Dedifferentiated amniotic fluid mesenchymal stem cell (primary cell): ENCODE measurements at regions not wholly inside any gene's neighbourhood (a gene's known extent, or its start where the extent isn't known, plus 50 kb on each side); places are given as distances from the start of the nearest gene placed in this dataset.
"Not testable (repeated sequence)": the region's sequence is repeated elsewhere in the genome, so short reads cannot be mapped to it uniquely, and the experiment has no call there.

ENCODE experiments used
- DNase-seq: peaks from one replicate; pipeline ENCODE4 v3.0.0-alpha.2; 2016; ENCODE audit errors: extremely low spot score

GRCh38 chr21:9784201-9784600 lies 737.2 kb upstream of the TPTE start:
- DNase-seq: not testable (repeated sequence)

GRCh38 chr21:9786092-9786491 lies 735.3 kb upstream of the TPTE start:
- DNase-seq: not testable (repeated sequence)

GRCh38 chr21:9788281-9788680 lies 733.1 kb upstream of the TPTE start:
- not testable (repeated sequence) for DNase-seq

- peak; percentile 13 for DNase-seq
These were observed 731.0 kb upstream of the TPTE start for GRCh38 chr21:9790354-9790753.

- DNase-seq: not testable (repeated sequence)
These were observed 729.9 kb upstream of the TPTE start for GRCh38 chr21:9791453-9791852.

- DNase-seq: peak; percentile 14
These were observed 726.1 kb upstream of the TPTE start for GRCh38 chr21:9795291-9795690.

GRCh38 chr21:9796293-9796692 lies 725.1 kb upstream of the TPTE start:
- peak; percentile 14 for DNase-seq

GRCh38 chr21:9807675-9808074 lies 713.7 kb upstream of the TPTE start:
- DNase-seq: not testable (repeated sequence)

GRCh38 chr21:9811223-9812004 lies 710.0 kb upstream of the TPTE start:
- DNase-seq: not testable (repeated sequence)

- not testable (repeated sequence) for DNase-seq
These were observed 708.9 kb upstream of the TPTE start for GRCh38 chr21:9812507-9812906.

GRCh38 chr21:9813894-9814814 lies 707.2 kb upstream of the TPTE start:
- DNase-seq: not testable (repeated sequence)

GRCh38 chr21:9815181-9815789 lies 706.1 kb upstream of the TPTE start:
- not testable (repeated sequence) for DNase-seq

GRCh38 chr21:9816734-9817334 lies 704.5 kb upstream of the TPTE start:
- DNase-seq: not testable (repeated sequence)

GRCh38 chr21:9817841-9818441 lies 703.4 kb upstream of the TPTE start:
- not testable (repeated sequence) for DNase-seq

GRCh38 chr21:9819549-9820192 lies 701.7 kb upstream of the TPTE start:
- DNase-seq: not testable (repeated sequence)

- not testable (repeated sequence) for DNase-seq
These were observed 700.8 kb upstream of the TPTE start for GRCh38 chr21:9820579-9820978.

- not testable (repeated sequence) for DNase-seq
These were observed 699.9 kb upstream of the TPTE start for GRCh38 chr21:9821472-9821871.

- not testable (repeated sequence) for DNase-seq
These were observed 699.1 kb upstream of the TPTE start for GRCh38 chr21:9822093-9822820.

GRCh38 chr21:9823197-9824157 lies 697.9 kb upstream of the TPTE start:
- not testable (repeated sequence) for DNase-seq
